Psoas muscle (tissue), 7 donors: ENCODE measurements at regions not wholly inside any gene's neighbourhood (a gene's known extent, or its start where the extent isn't known, plus 50 kb on each side); places are given as distances from the start of the nearest gene placed in this dataset.

Experiments
- ATAC-seq, 4 donors: fragments of 200-7000 bp; cut with Tn5 transposase; one replicate each; pipeline ENCODE4 v1.9.1; 2020; ENCODE audit warnings: moderate library complexity in 3 of 4, mild to moderate bottlenecking in 2 of 4
- DNase-seq, 2 donors: peaks; one replicate each; pipeline ENCODE4 v3.0.0-alpha.2; 2020
- H3K27ac ChIP-seq: fragments of 200-600 bp; one replicate; pipeline ENCODE4 v1.8.0; 2022
- H3K27me3 ChIP-seq, 3 donors: fragments of 200-600 bp in 1 of 3; one replicate each; pipeline versions ENCODE4 v1.6.1 to v1.8.0; 2013 to 2022; ENCODE audit warnings: low read length in 2 of 3, mild to moderate bottlenecking in 2 of 3, moderate library complexity in 1 of 3; ENCODE audit not compliant: insufficient read depth in 3 of 3
- H3K36me3 ChIP-seq, 2 donors: fragments of 200-600 bp in 1 of 2; one replicate each; pipeline versions ENCODE4 v1.6.1 to v1.8.0; 2013 to 2022; ENCODE audit warnings: low read depth in 1 of 2, mild to moderate bottlenecking in 1 of 2, moderate library complexity in 1 of 2; ENCODE audit not compliant: insufficient read depth in 1 of 2
- H3K4me1 ChIP-seq: fragments of 200-600 bp; one replicate; pipeline ENCODE4 v1.8.0; 2022
- H3K4me3 ChIP-seq: fragments of 200-600 bp; one replicate; pipeline ENCODE4 v1.8.0; 2022; ENCODE audit warnings: mild to moderate bottlenecking
- H3K9me3 ChIP-seq: fragments of 200-600 bp; one replicate; pipeline ENCODE4 v1.8.0; 2022
- WGBS, 3 donors: extraction: QIAGEN DNeasy Blood & Tissue Kit; methylation state at CpG; one replicate each; pipeline versions ENCODE4 v1.1.6 to v1.1.7; 2013; 5-methylcytosine and 5-hydroxymethylcytosine counted together
- intact Hi-C, 2 donors: fragments of 100-400 bp; cut with DNase I; formaldehyde crosslinking; loops; one replicate each; pipeline versions ENCODE4 v1.11.0 to v1.14.2; 2022
- TF ChIP-seq, protein P1 (sequence below): fragments of 200-600 bp; IDR thresholded peaks from one replicate; pipeline ENCODE4 v1.8.0; 2022; ENCODE audit warnings: antibody characterized with exemption
- donor health status: healthy with polysubstance abuse.
- donor health status: DM: no; HTN: no; CAD: no; lungs with moderate emphysema.
- donor health status: Bipolar disorder and iron deficiency.
- donor health status: healthy.
- donor health status: DM: yes; HTN: yes; CAD: no.
- donor health status: DM: no; HTN: no; CAD: no.
- donor health status: DM: yes; HTN: yes; CAD: no.

DNA sequence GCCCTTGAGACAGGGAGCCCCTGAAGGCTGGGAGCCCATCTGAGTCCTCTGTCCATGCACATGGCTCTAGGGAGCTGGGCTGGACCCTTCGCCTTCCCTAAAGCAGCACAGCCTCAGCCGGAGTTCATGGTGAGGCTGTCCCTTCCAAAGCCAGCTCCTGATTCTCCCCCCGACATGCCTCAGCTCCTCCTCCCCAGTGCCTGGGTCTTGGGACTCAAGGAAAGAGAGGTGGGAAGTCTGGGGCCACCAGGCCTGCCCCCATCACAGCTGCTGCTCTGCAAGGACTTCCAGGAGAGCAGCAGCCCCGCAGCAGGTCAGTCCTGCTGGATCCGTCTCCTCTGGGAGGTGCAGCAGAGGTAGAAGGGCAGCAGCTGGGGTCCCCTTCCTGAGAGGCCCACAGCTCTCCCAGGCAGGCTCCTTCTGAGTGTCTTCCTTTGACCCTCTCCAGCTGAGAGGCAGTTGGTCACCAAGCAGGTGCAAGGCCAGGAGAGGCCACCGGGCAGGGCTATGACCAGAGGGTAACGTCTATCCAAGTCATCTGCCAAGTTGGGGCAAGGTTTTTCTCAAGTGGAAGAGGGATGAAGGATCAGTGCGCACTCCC lies 90.5 kb downstream of the ADRA2C start:
- Histone ChIP-seq H3K27ac (no peak overlapping the region), H3K27me3 (peaks cover 0 to 73% (median 18%) of the 10 kb centered on the region in 3 donors), H3K36me3 (no peaks in the 10 kb centered on the region), H3K9me3 (no peaks in the 10 kb centered on the region), H3K4me1 (no peaks in the 10 kb centered on the region), H3K4me3 (no peak overlapping the region)
- no peak for ATAC-seq
- intact Hi-C loops, result no loop called here
- WGBS, 3 donors, result 38 to 46% (median 44%) methylated on average over 8 of the region's 8 CpGs
- peak in 1 of 2 donors; percentile 26 for DNase-seq
- TF ChIP-seq, protein P1, sequence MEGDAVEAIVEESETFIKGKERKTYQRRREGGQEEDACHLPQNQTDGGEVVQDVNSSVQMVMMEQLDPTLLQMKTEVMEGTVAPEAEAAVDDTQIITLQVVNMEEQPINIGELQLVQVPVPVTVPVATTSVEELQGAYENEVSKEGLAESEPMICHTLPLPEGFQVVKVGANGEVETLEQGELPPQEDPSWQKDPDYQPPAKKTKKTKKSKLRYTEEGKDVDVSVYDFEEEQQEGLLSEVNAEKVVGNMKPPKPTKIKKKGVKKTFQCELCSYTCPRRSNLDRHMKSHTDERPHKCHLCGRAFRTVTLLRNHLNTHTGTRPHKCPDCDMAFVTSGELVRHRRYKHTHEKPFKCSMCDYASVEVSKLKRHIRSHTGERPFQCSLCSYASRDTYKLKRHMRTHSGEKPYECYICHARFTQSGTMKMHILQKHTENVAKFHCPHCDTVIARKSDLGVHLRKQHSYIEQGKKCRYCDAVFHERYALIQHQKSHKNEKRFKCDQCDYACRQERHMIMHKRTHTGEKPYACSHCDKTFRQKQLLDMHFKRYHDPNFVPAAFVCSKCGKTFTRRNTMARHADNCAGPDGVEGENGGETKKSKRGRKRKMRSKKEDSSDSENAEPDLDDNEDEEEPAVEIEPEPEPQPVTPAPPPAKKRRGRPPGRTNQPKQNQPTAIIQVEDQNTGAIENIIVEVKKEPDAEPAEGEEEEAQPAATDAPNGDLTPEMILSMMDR, result no peak

DNA sequence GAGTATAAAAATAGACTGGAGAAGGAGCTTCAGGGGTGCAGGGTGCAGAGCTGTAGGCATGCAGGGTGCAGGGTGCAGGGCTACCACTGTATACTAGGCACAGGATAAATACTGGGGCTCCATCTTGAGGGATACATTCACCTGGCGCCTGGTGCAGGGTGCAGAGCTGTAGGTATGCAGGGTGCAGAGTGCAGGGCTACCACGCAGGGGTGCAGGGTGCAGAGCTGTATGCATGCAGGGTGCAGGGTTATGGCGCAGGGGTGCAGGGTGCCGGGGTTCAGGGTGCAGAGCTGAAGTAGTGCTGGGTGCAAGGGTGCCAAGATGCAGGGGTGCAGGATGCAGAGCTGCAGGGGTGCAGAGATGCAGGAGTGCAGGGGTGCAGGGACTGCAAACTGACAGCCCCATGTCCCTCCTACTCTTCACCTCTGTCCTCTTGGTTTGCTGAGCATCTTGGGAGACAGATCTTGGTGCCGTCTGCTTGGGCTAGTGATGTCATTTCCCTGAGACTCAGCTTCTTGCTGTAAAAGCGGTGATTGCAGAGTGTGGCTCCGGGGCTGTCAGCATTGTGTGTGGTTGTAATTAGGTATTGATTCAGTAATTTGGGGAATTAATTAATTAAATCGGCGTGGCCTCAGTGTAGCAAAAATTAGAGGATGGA lies 91.2 kb downstream of the ADRA2C start:
- TF ChIP-seq, protein P1, result no peak
- Histone ChIP-seq H3K4me3 (no peak overlapping the region), H3K27ac (no peak overlapping the region), H3K27me3 (peaks cover 0 to 80% (median 19%) of the 10 kb centered on the region in 3 donors), H3K4me1 (no peaks in the 10 kb centered on the region), H3K36me3 (no peaks in the 10 kb centered on the region), H3K9me3 (no peaks in the 10 kb centered on the region)
- intact Hi-C loops, result no loop called here
- ATAC-seq (no peak), DNase-seq (peak in 1 of 2 donors; percentile 12)
- 53 to 54% (median 54%) methylated on average over 9 of the region's 9 CpGs for WGBS, 3 donors

DNA sequence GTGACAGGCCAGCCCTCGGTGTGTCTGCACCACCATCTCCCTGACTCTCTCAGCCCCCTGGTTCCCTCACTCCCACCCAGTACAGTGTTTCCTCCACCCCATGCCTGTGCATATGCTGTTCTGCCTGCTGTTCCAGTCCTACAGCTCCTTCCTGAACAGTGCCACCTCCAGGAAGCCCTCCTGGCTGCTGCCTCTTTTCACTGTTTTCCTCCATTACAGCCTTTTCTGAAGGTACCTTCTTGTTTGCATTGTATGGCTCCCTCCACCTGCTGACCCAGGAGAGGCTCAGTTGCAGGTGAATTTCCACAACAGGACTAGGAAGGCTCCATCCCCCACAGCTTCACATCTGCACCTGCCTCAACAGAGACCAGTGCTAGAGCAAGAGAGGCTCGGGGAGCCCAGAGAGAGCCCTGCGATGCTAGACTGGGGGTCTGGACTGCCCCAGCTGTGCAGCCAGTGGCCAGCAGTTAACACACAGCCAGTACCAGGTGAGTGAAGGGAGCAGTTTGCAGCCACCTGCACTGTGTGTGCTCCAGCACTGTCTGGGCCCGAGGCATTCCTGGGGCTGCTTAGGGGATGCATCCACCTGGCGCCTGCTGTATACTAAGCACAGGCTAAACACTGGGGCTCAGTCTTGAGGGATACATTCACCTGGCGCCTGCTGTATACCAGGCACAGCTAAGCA lies 92.0 kb downstream of the ADRA2C start:
- TF ChIP-seq, protein P1, result no peak
- no peak overlapping the region for H3K27ac ChIP-seq
- ATAC-seq, result no peak
- DNase-seq, result peak in 1 of 2 donors; percentile 30
- H3K36me3 ChIP-seq, result no peaks in the 10 kb centered on the region
- intact Hi-C loops, result no loop called here
- H3K27me3 ChIP-seq, result peaks cover 0 to 87% (median 20%) of the 10 kb centered on the region in 3 donors
- no peaks in the 10 kb centered on the region for H3K9me3 ChIP-seq
- 58 to 69% (median 64%) methylated on average over 6 of the region's 6 CpGs for WGBS, 3 donors
- no peak overlapping the region for H3K4me3 ChIP-seq
- H3K4me1 ChIP-seq, result no peaks in the 10 kb centered on the region

DNA sequence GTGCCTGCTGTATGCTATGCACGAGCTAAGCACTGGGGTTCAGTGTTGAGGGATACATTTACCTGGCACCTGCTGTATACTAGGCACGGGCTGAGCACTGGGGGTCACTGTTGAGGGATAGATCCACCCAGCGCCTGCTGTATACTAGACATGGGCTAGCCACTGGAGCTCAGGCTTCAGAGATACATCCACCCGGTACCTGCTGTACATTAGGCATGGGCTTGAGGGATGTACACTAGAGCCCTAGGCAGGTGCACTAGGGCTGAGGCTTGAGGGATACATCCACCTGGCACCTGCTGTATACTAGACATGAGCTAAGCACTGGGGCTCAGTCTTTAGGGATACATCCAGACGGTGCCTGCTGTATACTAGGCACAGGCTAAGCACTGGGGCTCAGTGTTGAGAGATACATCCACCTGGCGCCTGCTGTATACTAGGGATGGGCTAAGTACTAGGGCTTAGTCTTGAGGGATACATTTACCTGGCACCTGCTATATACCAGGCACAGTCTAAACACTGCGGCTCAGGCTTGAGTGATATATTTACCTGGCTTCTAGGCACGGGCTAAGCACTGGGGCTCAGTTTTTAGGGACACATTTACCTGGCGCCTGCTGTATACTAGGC lies 92.7 kb downstream of the ADRA2C start:
- H3K27me3 ChIP-seq, result peaks cover 0 to 87% (median 20%) of the 10 kb centered on the region in 3 donors
- no peak overlapping the region for H3K4me3 ChIP-seq

More for the DNA sequence above, 92.7 kb downstream of the ADRA2C start:
- Histone ChIP-seq H3K4me1 (no peaks in the 10 kb centered on the region), H3K36me3 (no peaks in the 10 kb centered on the region), H3K9me3 (no peaks in the 10 kb centered on the region), H3K27ac (no peak overlapping the region)
- intact Hi-C loops, result no loop called here
- WGBS, 3 donors, result 79 to 82% (median 80%) methylated on average over 9 of the region's 9 CpGs
- no peak for ATAC-seq
- peak in 1 of 2 donors; percentile 15 for DNase-seq
- TF ChIP-seq, protein P1, result no peak
